ENCODE measurements at regions not wholly inside any gene's neighbourhood (a gene's known extent, or its start where the extent isn't known, plus 50 kb on each side); places are given as distances from the start of the nearest gene placed in this dataset.

GRCh38 chr16:62913924-62914323, 877.7 kb upstream of the CDH8 start:
- no peak for DNase-seq

- DNase-seq, result no peak
Measured at GRCh38 chr16:62913333-62913732, 877.1 kb upstream of the CDH8 start.

GRCh38 chr16:62909597-62909996, 873.4 kb upstream of the CDH8 start:
- DNase-seq, result no peak

GRCh38 chr16:62907562-62907961, 871.3 kb upstream of the CDH8 start:
- DNase-seq, result no peak

- DNase-seq, result no peak
Measured at GRCh38 chr16:62903961-62904502, 867.8 kb upstream of the CDH8 start.

GRCh38 chr16:62899737-62900136, 863.5 kb upstream of the CDH8 start:
- DNase-seq, result no peak

GRCh38 chr16:62889097-62889496, 852.9 kb upstream of the CDH8 start:
- no peak for DNase-seq

- DNase-seq, result no peak
Measured at GRCh38 chr16:62883509-62883908, 847.3 kb upstream of the CDH8 start.

- DNase-seq, result no peak
Measured at GRCh38 chr16:62882552-62883221, 846.4 kb upstream of the CDH8 start.

- no peak for DNase-seq
Measured at GRCh38 chr16:62876133-62876532, 839.9 kb upstream of the CDH8 start.

- no peak for DNase-seq
Measured at GRCh38 chr16:62872339-62872738, 836.1 kb upstream of the CDH8 start.

GRCh38 chr16:62870554-62870953, 834.3 kb upstream of the CDH8 start:
- DNase-seq, result no peak

GRCh38 chr16:62869837-62870236, 833.6 kb upstream of the CDH8 start:
- no peak for DNase-seq

- no peak for DNase-seq
Measured at GRCh38 chr16:62863139-62863538, 826.9 kb upstream of the CDH8 start.

- DNase-seq, result no peak
Measured at GRCh38 chr16:62853887-62854286, 817.6 kb upstream of the CDH8 start.

GRCh38 chr16:62846399-62847057, 810.3 kb upstream of the CDH8 start:
- DNase-seq, result no peak

GRCh38 chr16:62832214-62832613, 796.0 kb upstream of the CDH8 start:
- no peak for DNase-seq

- no peak for DNase-seq
Measured at GRCh38 chr16:62831235-62831850, 795.1 kb upstream of the CDH8 start.

GRCh38 chr16:62829607-62830006, 793.4 kb upstream of the CDH8 start:
- DNase-seq, result no peak

- DNase-seq, result no peak
Measured at GRCh38 chr16:62829084-62829483, 792.8 kb upstream of the CDH8 start.

- DNase-seq, result no peak
Measured at GRCh38 chr16:62821824-62822223, 785.6 kb upstream of the CDH8 start.

- DNase-seq, result no peak
Measured at GRCh38 chr16:62816971-62817519, 780.8 kb upstream of the CDH8 start.

- DNase-seq, result no peak
Measured at GRCh38 chr16:62814891-62815290, 778.7 kb upstream of the CDH8 start.
